ENCODE measurements at regions not wholly inside any gene's neighbourhood (a gene's known extent, or its start where the extent isn't known, plus 50 kb on each side); places are given as distances from the start of the nearest gene placed in this dataset.
"Not testable (repeated sequence)": the region's sequence is repeated elsewhere in the genome, so short reads cannot be mapped to it uniquely, and the experiment has no call there.

- TF ChIP-seq CTCF (IDR thresholded peaks at IDR 0.05; ENCODE audit: low read depth, low read length) = no peak
- H3K4me3 ChIP-seq (ENCODE audit: low read depth, low read length) = no peak overlapping the region
Observed at GRCh38 chr2:134009440-134009839, 244.4 kb upstream of the MGAT5 start.

GRCh38 chr2:134009906-134010305, 244.0 kb upstream of the MGAT5 start:
- H3K4me3 ChIP-seq (ENCODE audit: low read depth, low read length) = not testable (repeated sequence)

GRCh38 chr2:134011936-134012586, 241.8 kb upstream of the MGAT5 start:
- TF ChIP-seq CTCF (IDR thresholded peaks at IDR 0.05; ENCODE audit: low read depth, low read length) = no peak
- no peak overlapping the region for H3K4me3 ChIP-seq (ENCODE audit: low read depth, low read length)

- no peak overlapping the region for H3K4me3 ChIP-seq (ENCODE audit: low read depth, low read length)
- no peak for TF ChIP-seq CTCF (IDR thresholded peaks at IDR 0.05; ENCODE audit: low read depth, low read length)
Observed at GRCh38 chr2:134014196-134014960, 239.5 kb upstream of the MGAT5 start.

- no peak for TF ChIP-seq CTCF (IDR thresholded peaks at IDR 0.05; ENCODE audit: low read depth, low read length)
- H3K4me3 ChIP-seq (ENCODE audit: low read depth, low read length) = no peak overlapping the region
Observed at GRCh38 chr2:134019871-134020270, 234.0 kb upstream of the MGAT5 start.

GRCh38 chr2:134020608-134021007, 233.3 kb upstream of the MGAT5 start:
- H3K4me3 ChIP-seq (ENCODE audit: low read depth, low read length) = no peak overlapping the region
- TF ChIP-seq CTCF (IDR thresholded peaks at IDR 0.05; ENCODE audit: low read depth, low read length) = no peak

GRCh38 chr2:134021830-134022524, 231.9 kb upstream of the MGAT5 start:
- TF ChIP-seq CTCF (IDR thresholded peaks at IDR 0.05; ENCODE audit: low read depth, low read length) = no peak
- no peak overlapping the region for H3K4me3 ChIP-seq (ENCODE audit: low read depth, low read length)
